Neuronal stem cell (in vitro differentiated cells): ENCODE measurements at regions not wholly inside any gene's neighbourhood (a gene's known extent, or its start where the extent isn't known, plus 50 kb on each side); places are given as distances from the start of the nearest gene placed in this dataset.

Experiments used
- DNase-seq: peaks from one replicate; pipeline ENCODE4 v3.0.0-alpha.2; 2013; ENCODE audit warnings: low spot score
- H2AFZ ChIP-seq: one replicate; pipeline ENCODE4 v1.6.1; 2013; ENCODE audit warnings: mild to moderate bottlenecking, low read length, inconsistent platforms
- H2AK5ac ChIP-seq: 2 replicates; pipeline ENCODE4 v1.6.1; 2013; ENCODE audit warnings: low read depth, mild to moderate bottlenecking, inconsistent platforms, low read length, moderate library complexity, mixed read lengths
- H2BK120ac ChIP-seq: 2 replicates; pipeline ENCODE4 v1.6.1; 2013; ENCODE audit warnings: low read depth, mild to moderate bottlenecking, inconsistent platforms, low read length, moderate library complexity, mixed read lengths
- H2BK12ac ChIP-seq: one replicate; pipeline ENCODE4 v1.6.1; 2013; ENCODE audit warnings: low read length, inconsistent platforms
- H2BK15ac ChIP-seq: 2 replicates; pipeline ENCODE4 v1.6.1; 2013; ENCODE audit warnings: mild to moderate bottlenecking, low read length, inconsistent platforms, mixed read lengths
- H2BK5ac ChIP-seq: one replicate; pipeline ENCODE4 v1.6.1; 2013; ENCODE audit warnings: inconsistent platforms, mild to moderate bottlenecking, low read length, moderate library complexity
- H3K14ac ChIP-seq: one replicate; pipeline ENCODE4 v1.6.1; 2013; ENCODE audit warnings: low read length, inconsistent platforms
- H3K18ac ChIP-seq: 2 replicates; pipeline ENCODE4 v1.6.1; 2013; ENCODE audit warnings: low read length, inconsistent platforms
- H3K23ac ChIP-seq: 2 replicates; pipeline ENCODE4 v1.6.1; 2013; ENCODE audit warnings: low read depth, mild to moderate bottlenecking, mixed read lengths, low read length, inconsistent platforms; ENCODE audit not compliant: poor library complexity
- H3K27ac ChIP-seq: replicated peaks from 3 replicates; pipeline ENCODE4 v1.5.1; 2013; ENCODE audit warnings: low read length, inconsistent platforms
- H3K27me3 ChIP-seq, 3 experiments: 2 replicates each; pipeline ENCODE4 v1.6.1; 2013; ENCODE audit warnings: low read length in 3 of 3, mild to moderate bottlenecking in 2 of 3, inconsistent platforms in 1 of 3, low read depth in 1 of 3, mixed read lengths in 1 of 3, moderate library complexity in 1 of 3; ENCODE audit not compliant: control insufficient read depth in 3 of 3, insufficient read depth in 3 of 3
- H3K36me3 ChIP-seq, 2 donors: replicated peaks in 1 of 2; 2 replicates each; pipeline ENCODE4 v1.6.1; 2013; ENCODE audit warnings: low read length in 2 of 2; ENCODE audit not compliant: control insufficient read depth in 2 of 2, insufficient read depth in 2 of 2
- H3K4ac ChIP-seq: 2 replicates; pipeline ENCODE4 v1.6.1; 2013; ENCODE audit warnings: inconsistent platforms, mild to moderate bottlenecking, low read length, moderate library complexity
- H3K4me1 ChIP-seq, 2 donors: 1 replicate in 1 of 2; 2 replicates in 1 of 2; pipeline ENCODE4 v1.6.1; 2013; ENCODE audit warnings: low read length in 2 of 2, low read depth in 1 of 2; ENCODE audit not compliant: control insufficient read depth in 2 of 2, insufficient read depth in 1 of 2
- H3K4me2 ChIP-seq: one replicate; pipeline ENCODE4 v1.6.1; 2013; ENCODE audit warnings: mild to moderate bottlenecking, low read length, inconsistent platforms; ENCODE audit not compliant: insufficient read depth, poor library complexity, severe bottlenecking
- H3K4me3 ChIP-seq, 2 donors: 2 replicates each; pipeline ENCODE4 v1.5.1; 2013; ENCODE audit warnings: low read length in 2 of 2, mild to moderate bottlenecking in 2 of 2, inconsistent platforms in 1 of 2, moderate library complexity in 1 of 2
- H3K79me1 ChIP-seq: one replicate; pipeline ENCODE4 v1.6.1; 2013; ENCODE audit warnings: low read depth, mild to moderate bottlenecking, inconsistent platforms, low read length, moderate library complexity
- H3K9ac ChIP-seq: one replicate; pipeline ENCODE4 v1.6.1; 2013; ENCODE audit warnings: mild to moderate bottlenecking, low read depth, low read length, inconsistent platforms; ENCODE audit not compliant: poor library complexity
- H3K9me3 ChIP-seq, 2 donors: replicated peaks in 1 of 2; 2 replicates each; pipeline versions ENCODE3 to v1.6.1; 2013; ENCODE audit warnings: low read length in 2 of 2, mild to moderate bottlenecking in 2 of 2, inconsistent platforms in 1 of 2, low read depth in 1 of 2, mixed read lengths in 1 of 2, moderate library complexity in 1 of 2; ENCODE audit not compliant: control insufficient read depth in 2 of 2, insufficient read depth in 1 of 2
- H4K8ac ChIP-seq: one replicate; pipeline ENCODE4 v1.6.1; 2013; ENCODE audit warnings: low read depth, mild to moderate bottlenecking, inconsistent platforms, low read length, moderate library complexity
- H4K91ac ChIP-seq: one replicate; pipeline ENCODE4 v1.6.1; 2013; ENCODE audit warnings: low read length, low read depth, mild to moderate bottlenecking, inconsistent platforms; ENCODE audit not compliant: poor library complexity
- WGBS, 2 donors: extraction: QIAGEN DNeasy Blood & Tissue Kit; methylation state at CpG; one replicate each; pipeline ENCODE4 v1.1.7; 2013; ENCODE audit warnings: missing lambda C conversion rate in 2 of 2, mixed read lengths in 1 of 2; ENCODE audit not compliant: insufficient read length in 2 of 2, insufficient replicate concordance in 1 of 2; ENCODE audit errors: extremely low coverage in 2 of 2; 5-methylcytosine and 5-hydroxymethylcytosine counted together

GRCh38 chr5:158285698-158286097 lies 426.8 kb upstream of the CLINT1 start:
- Histone ChIP-seq H2AK5ac (no peak overlapping the region), H3K4me3 (no peak overlapping the region), H2BK5ac (no peak overlapping the region), H3K14ac (no peak overlapping the region), H3K27me3 (no peaks in the 10 kb centered on the region), H3K9ac (no peak overlapping the region), H3K27ac (no peak overlapping the region), H4K8ac (no peak overlapping the region), H4K91ac (no peak overlapping the region), H3K36me3 (no peaks in the 10 kb centered on the region), H3K18ac (no peak overlapping the region), H3K9me3 (no peaks in the 10 kb centered on the region), H2BK15ac (no peak overlapping the region), H3K4me1 (peaks cover 0 to 3% of the 10 kb centered on the region in 2 donors), H3K79me1 (no peaks in the 10 kb centered on the region), H3K4ac (no peak overlapping the region), H2AFZ (no peak overlapping the region), H3K23ac (no peak overlapping the region), H3K4me2 (no peak overlapping the region), H2BK12ac (no peak overlapping the region), H2BK120ac (no peak overlapping the region)
- no CpG with 5 or more reads among the region's 6 CpGs for WGBS, 2 donors
- no peak for DNase-seq

- WGBS, 2 donors = no CpG with 5 or more reads among the region's 2 CpGs
- H2AFZ ChIP-seq = no peak overlapping the region
- H3K4me3 ChIP-seq = no peak overlapping the region
- H3K14ac ChIP-seq = no peak overlapping the region
- H3K27me3 ChIP-seq = no peaks in the 10 kb centered on the region
- no peak overlapping the region for H4K8ac ChIP-seq
- H2BK120ac ChIP-seq = no peak overlapping the region
- DNase-seq = no peak
- H3K23ac ChIP-seq = no peak overlapping the region
- H3K4ac ChIP-seq = no peak overlapping the region
- no peak overlapping the region for H2BK5ac ChIP-seq
- no peak overlapping the region for H4K91ac ChIP-seq
- no peak overlapping the region for H3K27ac ChIP-seq
- no peaks in the 10 kb centered on the region for H3K9me3 ChIP-seq
- H2BK15ac ChIP-seq = no peak overlapping the region
- no peak overlapping the region for H3K18ac ChIP-seq
- H3K4me2 ChIP-seq = no peak overlapping the region
- no peaks in the 10 kb centered on the region for H3K4me1 ChIP-seq
- no peak overlapping the region for H2AK5ac ChIP-seq
- H2BK12ac ChIP-seq = no peak overlapping the region
- no peak overlapping the region for H3K9ac ChIP-seq
- H3K79me1 ChIP-seq = no peaks in the 10 kb centered on the region
- no peaks in the 10 kb centered on the region for H3K36me3 ChIP-seq
Observed at GRCh38 chr5:158284242-158284641, 425.3 kb upstream of the CLINT1 start.

GRCh38 chr5:158283397-158283796 lies 424.5 kb upstream of the CLINT1 start:
- H3K27me3 ChIP-seq = no peaks in the 10 kb centered on the region
- H2BK120ac ChIP-seq = no peak overlapping the region
- no peak overlapping the region for H3K23ac ChIP-seq
- WGBS, 2 donors = no CpG with 5 or more reads among the region's 4 CpGs
- H2BK5ac ChIP-seq = no peak overlapping the region
- no peaks in the 10 kb centered on the region for H3K9me3 ChIP-seq
- no peak overlapping the region for H3K4ac ChIP-seq
- no peaks in the 10 kb centered on the region for H3K4me1 ChIP-seq
- H2BK12ac ChIP-seq = no peak overlapping the region
- H3K4me3 ChIP-seq = no peak overlapping the region
- no peak overlapping the region for H3K14ac ChIP-seq
- H2BK15ac ChIP-seq = no peak overlapping the region
- H3K36me3 ChIP-seq = peaks cover 0 to 2% of the 10 kb centered on the region in 2 donors
- no peak for DNase-seq
- H3K9ac ChIP-seq = no peak overlapping the region
- H3K18ac ChIP-seq = no peak overlapping the region
- H3K27ac ChIP-seq = no peak overlapping the region
- no peak overlapping the region for H2AK5ac ChIP-seq
- H3K79me1 ChIP-seq = no peaks in the 10 kb centered on the region
- H3K4me2 ChIP-seq = no peak overlapping the region
- H4K8ac ChIP-seq = no peak overlapping the region
- no peak overlapping the region for H4K91ac ChIP-seq
- no peak overlapping the region for H2AFZ ChIP-seq

- Histone ChIP-seq H3K9me3 (no peaks in the 10 kb centered on the region), H3K4me1 (peaks cover 0 to 5% of the 10 kb centered on the region in 2 donors)
- no peak for DNase-seq
Observed at GRCh38 chr5:158278216-158278925, 419.4 kb upstream of the CLINT1 start.

More at GRCh38 chr5:158278216-158278925, 419.4 kb upstream of the CLINT1 start:
- Histone ChIP-seq H2BK5ac (no peak overlapping the region), H3K18ac (peak overlapping the region; percentile 15), H3K9ac (no peak overlapping the region), H3K23ac (no peak overlapping the region), H2BK15ac (no peak overlapping the region), H3K79me1 (no peaks in the 10 kb centered on the region), H4K91ac (no peak overlapping the region), H3K36me3 (peaks cover 0 to 2% of the 10 kb centered on the region in 2 donors), H2BK120ac (no peak overlapping the region), H3K4me2 (no peak overlapping the region), H3K14ac (no peak overlapping the region), H3K4ac (no peak overlapping the region), H3K27ac (no peak overlapping the region), H4K8ac (no peak overlapping the region), H2AK5ac (no peak overlapping the region), H3K27me3 (no peaks in the 10 kb centered on the region), H2AFZ (no peak overlapping the region), H3K4me3 (no peak overlapping the region), H2BK12ac (no peak overlapping the region)
- WGBS, 2 donors = no CpG with 5 or more reads among the region's 4 CpGs
